ENCODE measurements at regions not wholly inside any gene's neighbourhood (a gene's known extent, or its start where the extent isn't known, plus 50 kb on each side); places are given as distances from the start of the nearest gene placed in this dataset.

- Histone ChIP-seq H3K27me3 (ENCODE audit: insufficient read depth) (no peaks in the 10 kb centered on the region), H4K20me1 (ENCODE audit: insufficient read depth) (no peaks in the 10 kb centered on the region), H3K9me3 (no peaks in the 10 kb centered on the region), H3K9ac (no peak overlapping the region), H3K4me2 (no peak overlapping the region), H3F3A (replicated peaks; ENCODE audit: insufficient read depth) (no peaks in the 10 kb centered on the region), H2AFZ (ENCODE audit: low read depth) (no peak overlapping the region), H3K27ac (ENCODE audit: low read depth in 2 of 2, low read length in 1 of 2) (no peak overlapping the region), H3K79me2 (ENCODE audit: insufficient read depth) (no peaks in the 10 kb centered on the region), H3K9me2 (no peaks in the 10 kb centered on the region), H3K36me3 (replicated peaks in 1 of 2; ENCODE audit: control insufficient read depth in 1 of 2, insufficient read depth in 2 of 2, low read length in 1 of 2) (no peaks in the 10 kb centered on the region), H3K4me3 (ENCODE audit: low read depth in 2 of 2, low read length in 1 of 2) (no peak overlapping the region), H3K4me1 (ENCODE audit: control insufficient read depth in 1 of 2, insufficient read depth in 2 of 2, low read depth in 1 of 2, low read length in 1 of 2) (no peaks in the 10 kb centered on the region)
- 1% methylated on average over 5 of the region's 5 CpGs for whole genome bisulfite sequencing (ENCODE audit: low lambda C conversion rate)
- TF ChIP-seq RXRA (IDR thresholded peaks at IDR 0.05; ENCODE audit: borderline replicate concordance, low read depth) (no peak), FOXJ3 (CRISPR knock-in tag; IDR thresholded peaks at IDR 0.05) (no peak), JUND (IDR thresholded peaks at IDR 0.05) (no peak), TAF1 (IDR thresholded peaks at IDR 0.05; ENCODE audit: borderline replicate concordance, low read depth, low read length) (no peak), ZBTB33 (IDR thresholded peaks at IDR 0.05; ENCODE audit: borderline replicate concordance, low read depth) (no peak), TEAD4 (IDR thresholded peaks at IDR 0.05; ENCODE audit: borderline replicate concordance, insufficient read depth) (no peak), GABPA (IDR thresholded peaks at IDR 0.05; ENCODE audit: low read depth) (no peak), FOXM1 (IDR thresholded peaks at IDR 0.05; ENCODE audit: low read depth) (no peak), CTCF (IDR thresholded peaks at IDR 0.05) (no peak), RFX5 (IDR thresholded peaks at IDR 0.05; ENCODE audit: low read length) (no peak), SMC3 (IDR thresholded peaks at IDR 0.05; ENCODE audit: low read depth, low read length) (no peak), REST (IDR thresholded peaks at IDR 0.05; ENCODE audit: low read depth, low read length) (no peak), PBX3 (IDR thresholded peaks at IDR 0.05) (no peak), FOSL2 (IDR thresholded peaks at IDR 0.05; ENCODE audit: borderline replicate concordance, low read depth) (no peak), ELF1 (IDR thresholded peaks at IDR 0.05) (no peak), YY1 (IDR thresholded peaks at IDR 0.05; ENCODE audit: low read depth) (no peak), NRF1 (IDR thresholded peaks at IDR 0.05; ENCODE audit: low read depth, low read length) (no peak), EZH2phosphoT487 (IDR thresholded peaks at IDR 0.05; ENCODE audit: borderline replicate concordance, low read depth) (no peak)
- TF ChIP-seq, protein P1, sequence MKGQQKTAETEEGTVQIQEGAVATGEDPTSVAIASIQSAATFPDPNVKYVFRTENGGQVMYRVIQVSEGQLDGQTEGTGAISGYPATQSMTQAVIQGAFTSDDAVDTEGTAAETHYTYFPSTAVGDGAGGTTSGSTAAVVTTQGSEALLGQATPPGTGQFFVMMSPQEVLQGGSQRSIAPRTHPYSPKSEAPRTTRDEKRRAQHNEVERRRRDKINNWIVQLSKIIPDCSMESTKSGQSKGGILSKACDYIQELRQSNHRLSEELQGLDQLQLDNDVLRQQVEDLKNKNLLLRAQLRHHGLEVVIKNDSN (IDR thresholded peaks at IDR 0.05; ENCODE audit: borderline replicate concordance, low read depth), result no peak
- ChIA-PET CTCF (no interaction called here), POLR2A (interaction anchor here (0.7 kb wide), 1 partner anchor 79 kb away, joined by 3 read pairs; no protein-coding TSS in a partner anchor)
- DNase-seq, result no peak
Measured at GRCh38 chr21:30947141-30947540, 65.8 kb upstream of the KRTAP11-1 start.
